HepG2 (cell line): ENCODE measurements at regions not wholly inside any gene's neighbourhood (a gene's known extent, or its start where the extent isn't known, plus 50 kb on each side); places are given as distances from the start of the nearest gene placed in this dataset.

ENCODE experiments used
- ADNP ChIP-seq: sonication (generic); formaldehyde crosslinking; IDR thresholded peaks from 2 replicates; pipeline ENCODE4 v1.4.0; 2020; ENCODE audit warnings: missing genetic modification reagents
- ARID3A ChIP-seq: IDR thresholded peaks from 2 replicates; pipeline ENCODE4 v1.6.1; 2012; ENCODE audit warnings: low read depth, low read length, improper control_type of control experiment
- ATF1 ChIP-seq: IDR thresholded peaks from 2 replicates; pipeline ENCODE4 v1.6.1; 2016; ENCODE audit warnings: mild to moderate bottlenecking, control low read depth
- FOXM1 ChIP-seq: sonication (generic); formaldehyde crosslinking; IDR thresholded peaks from 2 replicates; pipeline ENCODE4 v1.5.0; 2020; ENCODE audit warnings: missing genetic modification reagents
- GABPA ChIP-seq, 2 experiments: IDR thresholded peaks; 2 replicates each; pipeline ENCODE4 v1.6.1; 2011 to 2016; ENCODE audit warnings: low read depth in 2 of 2, low read length in 1 of 2, missing biosample characterization in 1 of 2, missing genetic modification characterization in 1 of 2
- HNRNPUL1 ChIP-seq: fragments of 200-400 bp; formaldehyde crosslinking; IDR thresholded peaks from 2 replicates; pipeline ENCODE4 v1.6.1; 2017; ENCODE audit warnings: low read depth, mild to moderate bottlenecking, low read length, moderate library complexity
- HOXA5 ChIP-seq: sonication (generic); formaldehyde crosslinking; IDR thresholded peaks from 2 replicates; pipeline ENCODE4 v1.4.0; 2020; ENCODE audit warnings: missing genetic modification reagents
- MTF1 ChIP-seq: sonication (generic); formaldehyde crosslinking; IDR thresholded peaks from 2 replicates; pipeline ENCODE4 v1.5.0; 2020; ENCODE audit warnings: missing genetic modification reagents
- NFRKB ChIP-seq: fragments of 450-650 bp; IDR thresholded peaks from 2 replicates; pipeline ENCODE4 v1.6.1; 2017
- PREB ChIP-seq: sonication (generic); formaldehyde crosslinking; IDR thresholded peaks from 2 replicates; pipeline ENCODE4 v1.4.0; 2020; ENCODE audit warnings: missing genetic modification reagents
- REXO4 ChIP-seq: sonication (generic); formaldehyde crosslinking; IDR thresholded peaks from 2 replicates; pipeline ENCODE4 v1.8.0; 2022; ENCODE audit warnings: missing genetic modification reagents, mild to moderate bottlenecking, borderline replicate concordance
- SIN3A ChIP-seq: IDR thresholded peaks from 2 replicates; pipeline ENCODE4 v1.6.1; 2011; ENCODE audit warnings: low read depth, mild to moderate bottlenecking, control low read depth, low read length, borderline replicate concordance
- ZNF124 ChIP-seq: sonication (generic); formaldehyde crosslinking; IDR thresholded peaks from 2 replicates; pipeline ENCODE4 v1.4.0; 2020; ENCODE audit warnings: missing genetic modification reagents
- ZNF235 ChIP-seq: sonication (generic); formaldehyde crosslinking; IDR thresholded peaks from 2 replicates; pipeline ENCODE4 v1.8.1; 2023; ENCODE audit warnings: mild to moderate bottlenecking, missing genetic modification reagents, borderline replicate concordance
- ZNF816 ChIP-seq: sonication (generic); formaldehyde crosslinking; IDR thresholded peaks from 2 replicates; pipeline ENCODE4 v1.8.0; 2022; ENCODE audit warnings: missing genetic modification reagents, mild to moderate bottlenecking, borderline replicate concordance
- ZNF839 ChIP-seq: sonication (generic); formaldehyde crosslinking; IDR thresholded peaks from 2 replicates; pipeline ENCODE4 v1.4.0; 2020; ENCODE audit warnings: missing genetic modification reagents, mild to moderate bottlenecking, borderline replicate concordance
- TF ChIP-seq, protein P1 (sequence below): sonication (generic); formaldehyde crosslinking; IDR thresholded peaks from 2 replicates; pipeline ENCODE4 v1.8.1; 2022; ENCODE audit warnings: low read depth, mild to moderate bottlenecking, missing genetic modification reagents
- TF ChIP-seq, protein P2 (sequence below): sonication (generic); formaldehyde crosslinking; IDR thresholded peaks from 2 replicates; pipeline ENCODE4 v1.4.0; 2020; ENCODE audit warnings: missing genetic modification reagents, borderline replicate concordance
- TF ChIP-seq, protein P3 (sequence below): sonication (generic); formaldehyde crosslinking; IDR thresholded peaks from 2 replicates; pipeline ENCODE4 v1.4.0; 2020; ENCODE audit warnings: mild to moderate bottlenecking, missing genetic modification reagents

GRCh38 chr6:156686995-156687788, 90.0 kb upstream of the ARID1B start (continued):
- TF ChIP-seq, protein P1, sequence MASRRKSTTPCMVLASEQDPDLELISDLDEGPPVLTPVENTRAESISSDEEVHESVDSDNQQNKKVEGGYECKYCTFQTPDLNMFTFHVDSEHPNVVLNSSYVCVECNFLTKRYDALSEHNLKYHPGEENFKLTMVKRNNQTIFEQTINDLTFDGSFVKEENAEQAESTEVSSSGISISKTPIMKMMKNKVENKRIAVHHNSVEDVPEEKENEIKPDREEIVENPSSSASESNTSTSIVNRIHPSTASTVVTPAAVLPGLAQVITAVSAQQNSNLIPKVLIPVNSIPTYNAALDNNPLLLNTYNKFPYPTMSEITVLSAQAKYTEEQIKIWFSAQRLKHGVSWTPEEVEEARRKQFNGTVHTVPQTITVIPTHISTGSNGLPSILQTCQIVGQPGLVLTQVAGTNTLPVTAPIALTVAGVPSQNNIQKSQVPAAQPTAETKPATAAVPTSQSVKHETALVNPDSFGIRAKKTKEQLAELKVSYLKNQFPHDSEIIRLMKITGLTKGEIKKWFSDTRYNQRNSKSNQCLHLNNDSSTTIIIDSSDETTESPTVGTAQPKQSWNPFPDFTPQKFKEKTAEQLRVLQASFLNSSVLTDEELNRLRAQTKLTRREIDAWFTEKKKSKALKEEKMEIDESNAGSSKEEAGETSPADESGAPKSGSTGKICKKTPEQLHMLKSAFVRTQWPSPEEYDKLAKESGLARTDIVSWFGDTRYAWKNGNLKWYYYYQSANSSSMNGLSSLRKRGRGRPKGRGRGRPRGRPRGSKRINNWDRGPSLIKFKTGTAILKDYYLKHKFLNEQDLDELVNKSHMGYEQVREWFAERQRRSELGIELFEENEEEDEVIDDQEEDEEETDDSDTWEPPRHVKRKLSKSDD (CRISPR knock-in tag): peak; percentile 58; the same call in 1 of the 2 replicates
- peak; percentile 86; the same call in 1 of the 2 replicates for TF ChIP-seq ZNF839 (CRISPR knock-in tag)
- TF ChIP-seq ZNF235: no peak
- no peak for TF ChIP-seq HNRNPUL1
- TF ChIP-seq ZNF124 (CRISPR knock-in tag): no peak
- peak; percentile 65; the same call in 1 of the 2 replicates for TF ChIP-seq HOXA5 (CRISPR knock-in tag)
- TF ChIP-seq ARID3A: no peak; the same call in 1 of the 2 replicates
- TF ChIP-seq GABPA (IDR thresholded peaks at IDR 0.05; ENCODE audit: low read depth, low read length): peak; percentile 69
- no peak for TF ChIP-seq GABPA (CRISPR knock-in tag; IDR thresholded peaks at IDR 0.05; ENCODE audit: low read depth)
- TF ChIP-seq, protein P2, sequence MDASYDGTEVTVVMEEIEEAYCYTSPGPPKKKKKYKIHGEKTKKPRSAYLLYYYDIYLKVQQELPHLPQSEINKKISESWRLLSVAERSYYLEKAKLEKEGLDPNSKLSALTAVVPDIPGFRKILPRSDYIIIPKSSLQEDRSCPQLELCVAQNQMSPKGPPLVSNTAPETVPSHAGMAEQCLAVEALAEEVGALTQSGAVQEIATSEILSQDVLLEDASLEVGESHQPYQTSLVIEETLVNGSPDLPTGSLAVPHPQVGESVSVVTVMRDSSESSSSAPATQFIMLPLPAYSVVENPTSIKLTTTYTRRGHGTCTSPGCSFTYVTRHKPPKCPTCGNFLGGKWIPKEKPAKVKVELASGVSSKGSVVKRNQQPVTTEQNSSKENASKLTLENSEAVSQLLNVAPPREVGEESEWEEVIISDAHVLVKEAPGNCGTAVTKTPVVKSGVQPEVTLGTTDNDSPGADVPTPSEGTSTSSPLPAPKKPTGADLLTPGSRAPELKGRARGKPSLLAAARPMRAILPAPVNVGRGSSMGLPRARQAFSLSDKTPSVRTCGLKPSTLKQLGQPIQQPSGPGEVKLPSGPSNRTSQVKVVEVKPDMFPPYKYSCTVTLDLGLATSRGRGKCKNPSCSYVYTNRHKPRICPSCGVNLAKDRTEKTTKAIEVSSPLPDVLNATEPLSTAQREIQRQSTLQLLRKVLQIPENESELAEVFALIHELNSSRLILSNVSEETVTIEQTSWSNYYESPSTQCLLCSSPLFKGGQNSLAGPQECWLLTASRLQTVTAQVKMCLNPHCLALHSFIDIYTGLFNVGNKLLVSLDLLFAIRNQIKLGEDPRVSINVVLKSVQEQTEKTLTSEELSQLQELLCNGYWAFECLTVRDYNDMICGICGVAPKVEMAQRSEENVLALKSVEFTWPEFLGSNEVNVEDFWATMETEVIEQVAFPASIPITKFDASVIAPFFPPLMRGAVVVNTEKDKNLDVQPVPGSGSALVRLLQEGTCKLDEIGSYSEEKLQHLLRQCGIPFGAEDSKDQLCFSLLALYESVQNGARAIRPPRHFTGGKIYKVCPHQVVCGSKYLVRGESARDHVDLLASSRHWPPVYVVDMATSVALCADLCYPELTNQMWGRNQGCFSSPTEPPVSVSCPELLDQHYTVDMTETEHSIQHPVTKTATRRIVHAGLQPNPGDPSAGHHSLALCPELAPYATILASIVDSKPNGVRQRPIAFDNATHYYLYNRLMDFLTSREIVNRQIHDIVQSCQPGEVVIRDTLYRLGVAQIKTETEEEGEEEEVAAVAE: peak; percentile 20; the same call in 1 of the 2 replicates
- no peak; the same call in 1 of the 2 replicates for TF ChIP-seq ZNF816 (CRISPR knock-in tag)
- TF ChIP-seq, protein P3, sequence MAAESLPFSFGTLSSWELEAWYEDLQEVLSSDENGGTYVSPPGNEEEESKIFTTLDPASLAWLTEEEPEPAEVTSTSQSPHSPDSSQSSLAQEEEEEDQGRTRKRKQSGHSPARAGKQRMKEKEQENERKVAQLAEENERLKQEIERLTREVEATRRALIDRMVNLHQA: no peak
- TF ChIP-seq FOXM1 (CRISPR knock-in tag): no peak
- no peak for TF ChIP-seq REXO4
- 0 out of 2 replicates have a peak, but pooled peaks have one; percentile 36 for TF ChIP-seq PREB (CRISPR knock-in tag)
- peak; percentile 67; the same call in 1 of the 2 replicates for TF ChIP-seq ATF1 (CRISPR knock-in tag)
- peak; percentile 77 for TF ChIP-seq SIN3A
- TF ChIP-seq MTF1: no peak
- no peak for TF ChIP-seq NFRKB
- no peak for TF ChIP-seq ADNP (CRISPR knock-in tag)
